Erythroblast (primary cell): ENCODE measurements at regions not wholly inside any gene's neighbourhood (a gene's known extent, or its start where the extent isn't known, plus 50 kb on each side); places are given as distances from the start of the nearest gene placed in this dataset.

Experiments used
- GATA1 ChIP-seq: IDR thresholded peaks from 2 replicates; pipeline ENCODE4 v1.6.1; 2011; ENCODE audit warnings: low read depth, mild to moderate bottlenecking, control low read depth, low read length, moderate library complexity
- POLR2A ChIP-seq: IDR thresholded peaks from 2 replicates; pipeline ENCODE4 v1.6.1; 2011; ENCODE audit warnings: mild to moderate bottlenecking, low read length

DNA sequence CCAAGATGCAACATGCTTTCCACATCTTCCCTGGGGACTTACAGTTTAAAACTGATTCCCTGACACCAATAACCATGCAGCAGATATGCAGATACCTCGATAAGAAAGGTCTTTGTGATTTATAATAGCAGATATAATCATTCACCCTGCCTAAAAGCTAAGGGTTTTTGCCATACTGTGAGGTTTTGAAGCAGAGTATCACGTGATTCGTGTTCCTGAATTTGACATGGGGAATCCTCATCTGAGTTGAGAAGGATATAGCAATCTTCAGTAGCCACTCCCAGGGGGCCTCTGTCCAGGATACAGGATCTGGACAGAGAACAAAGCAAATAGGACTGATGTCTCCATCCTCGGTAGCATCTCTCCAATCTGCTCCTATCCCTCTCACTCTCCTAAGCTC lies 79.1 kb upstream of the SDK2 start:
- TF ChIP-seq POLR2A (no peak), GATA1 (no peak)
